HL-60 (cell line): ENCODE measurements at regions not wholly inside any gene's neighbourhood (a gene's known extent, or its start where the extent isn't known, plus 50 kb on each side); places are given as distances from the start of the nearest gene placed in this dataset.

ENCODE experiments used
- TF ChIP-seq, protein P1 (sequence below): IDR thresholded peaks from 2 replicates; pipeline ENCODE4 v1.6.1; 2012; ENCODE audit warnings: low read depth; ENCODE audit not compliant: insufficient replicate concordance
- TF ChIP-seq, protein P2 (sequence below): IDR thresholded peaks from one replicate; pipeline ENCODE4 v1.5.1; 2011; ENCODE audit warnings: low read length, control low read depth, inconsistent platforms; ENCODE audit not compliant: insufficient read depth

DNA sequence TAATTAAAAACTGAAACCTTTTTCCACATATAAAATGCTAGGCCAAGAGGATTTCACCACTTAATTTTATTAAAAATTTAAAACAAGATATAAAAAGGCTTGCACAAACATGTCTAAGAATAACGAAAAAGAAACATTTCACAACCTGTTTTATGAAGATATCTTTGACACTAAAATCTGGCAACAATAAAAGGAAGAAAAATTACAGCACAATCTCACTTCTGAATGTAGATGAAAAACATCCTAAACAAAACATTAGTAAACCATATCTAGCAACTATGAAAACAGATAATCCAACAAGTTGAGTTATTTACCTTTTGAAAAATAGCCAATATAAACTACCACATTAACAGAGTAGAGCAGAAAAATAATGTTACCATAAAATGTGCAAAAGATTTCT, 185.4 kb upstream of the MMADHC start:
- TF ChIP-seq, protein P1, sequence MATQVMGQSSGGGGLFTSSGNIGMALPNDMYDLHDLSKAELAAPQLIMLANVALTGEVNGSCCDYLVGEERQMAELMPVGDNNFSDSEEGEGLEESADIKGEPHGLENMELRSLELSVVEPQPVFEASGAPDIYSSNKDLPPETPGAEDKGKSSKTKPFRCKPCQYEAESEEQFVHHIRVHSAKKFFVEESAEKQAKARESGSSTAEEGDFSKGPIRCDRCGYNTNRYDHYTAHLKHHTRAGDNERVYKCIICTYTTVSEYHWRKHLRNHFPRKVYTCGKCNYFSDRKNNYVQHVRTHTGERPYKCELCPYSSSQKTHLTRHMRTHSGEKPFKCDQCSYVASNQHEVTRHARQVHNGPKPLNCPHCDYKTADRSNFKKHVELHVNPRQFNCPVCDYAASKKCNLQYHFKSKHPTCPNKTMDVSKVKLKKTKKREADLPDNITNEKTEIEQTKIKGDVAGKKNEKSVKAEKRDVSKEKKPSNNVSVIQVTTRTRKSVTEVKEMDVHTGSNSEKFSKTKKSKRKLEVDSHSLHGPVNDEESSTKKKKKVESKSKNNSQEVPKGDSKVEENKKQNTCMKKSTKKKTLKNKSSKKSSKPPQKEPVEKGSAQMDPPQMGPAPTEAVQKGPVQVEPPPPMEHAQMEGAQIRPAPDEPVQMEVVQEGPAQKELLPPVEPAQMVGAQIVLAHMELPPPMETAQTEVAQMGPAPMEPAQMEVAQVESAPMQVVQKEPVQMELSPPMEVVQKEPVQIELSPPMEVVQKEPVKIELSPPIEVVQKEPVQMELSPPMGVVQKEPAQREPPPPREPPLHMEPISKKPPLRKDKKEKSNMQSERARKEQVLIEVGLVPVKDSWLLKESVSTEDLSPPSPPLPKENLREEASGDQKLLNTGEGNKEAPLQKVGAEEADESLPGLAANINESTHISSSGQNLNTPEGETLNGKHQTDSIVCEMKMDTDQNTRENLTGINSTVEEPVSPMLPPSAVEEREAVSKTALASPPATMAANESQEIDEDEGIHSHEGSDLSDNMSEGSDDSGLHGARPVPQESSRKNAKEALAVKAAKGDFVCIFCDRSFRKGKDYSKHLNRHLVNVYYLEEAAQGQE, result no peak
- TF ChIP-seq, protein P2, sequence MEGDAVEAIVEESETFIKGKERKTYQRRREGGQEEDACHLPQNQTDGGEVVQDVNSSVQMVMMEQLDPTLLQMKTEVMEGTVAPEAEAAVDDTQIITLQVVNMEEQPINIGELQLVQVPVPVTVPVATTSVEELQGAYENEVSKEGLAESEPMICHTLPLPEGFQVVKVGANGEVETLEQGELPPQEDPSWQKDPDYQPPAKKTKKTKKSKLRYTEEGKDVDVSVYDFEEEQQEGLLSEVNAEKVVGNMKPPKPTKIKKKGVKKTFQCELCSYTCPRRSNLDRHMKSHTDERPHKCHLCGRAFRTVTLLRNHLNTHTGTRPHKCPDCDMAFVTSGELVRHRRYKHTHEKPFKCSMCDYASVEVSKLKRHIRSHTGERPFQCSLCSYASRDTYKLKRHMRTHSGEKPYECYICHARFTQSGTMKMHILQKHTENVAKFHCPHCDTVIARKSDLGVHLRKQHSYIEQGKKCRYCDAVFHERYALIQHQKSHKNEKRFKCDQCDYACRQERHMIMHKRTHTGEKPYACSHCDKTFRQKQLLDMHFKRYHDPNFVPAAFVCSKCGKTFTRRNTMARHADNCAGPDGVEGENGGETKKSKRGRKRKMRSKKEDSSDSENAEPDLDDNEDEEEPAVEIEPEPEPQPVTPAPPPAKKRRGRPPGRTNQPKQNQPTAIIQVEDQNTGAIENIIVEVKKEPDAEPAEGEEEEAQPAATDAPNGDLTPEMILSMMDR, result no peak
